CD4-positive, alpha-beta memory T cell (primary cell): ENCODE measurements at regions not wholly inside any gene's neighbourhood (a gene's known extent, or its start where the extent isn't known, plus 50 kb on each side); places are given as distances from the start of the nearest gene placed in this dataset.

ENCODE experiments used
- CTCF ChIA-PET: fragments of 350-600 bp; sonication (Branson Sonifier 250); formaldehyde crosslinking; loops from one replicate; lab custom pipeline; 2021; ENCODE audit warnings: inconsistent platforms; ENCODE audit not compliant: partially characterized antibody; lab: Charles Lee
- POLR2A ChIA-PET: fragments of 350-600 bp; sonication (Branson Sonifier 250); formaldehyde crosslinking; loops from one replicate; lab custom pipeline; 2021; ENCODE audit not compliant: partially characterized antibody; lab: Charles Lee
- DNase-seq, 5 donors: peaks; one replicate each; pipeline versions ENCODE4 v3.0.0 to v3.0.0-alpha.2; 2020 to 2022; ENCODE audit warnings: mixed read lengths in 1 of 5
- H3K27ac ChIP-seq: one replicate; pipeline ENCODE4 v1.7.0; 2013; ENCODE audit warnings: low read depth, low read length
- H3K27me3 ChIP-seq: 2 replicates; pipeline ENCODE4 v1.7.0; 2013; ENCODE audit warnings: mild to moderate bottlenecking, low read length, moderate library complexity; ENCODE audit not compliant: insufficient read depth
- H3K36me3 ChIP-seq: 2 replicates; pipeline ENCODE4 v1.7.0; 2013; ENCODE audit warnings: mild to moderate bottlenecking, low read length, moderate library complexity; ENCODE audit not compliant: insufficient read depth
- H3K4me1 ChIP-seq: 2 replicates; pipeline ENCODE4 v1.7.0; 2013; ENCODE audit warnings: mild to moderate bottlenecking, low read length, moderate library complexity; ENCODE audit not compliant: insufficient read depth
- H3K4me3 ChIP-seq, 2 donors: one replicate each; pipeline ENCODE4 v1.7.0; 2013; ENCODE audit warnings: low read length in 2 of 2, mild to moderate bottlenecking in 1 of 2
- H3K9me3 ChIP-seq, 2 donors: one replicate each; pipeline ENCODE4 v1.7.0; 2013; ENCODE audit warnings: low read length in 2 of 2, control low read depth in 1 of 2; ENCODE audit not compliant: control insufficient read depth in 1 of 2
- H3K27ac Mint-ChIP-seq, 7 donors: one replicate each; pipeline ENCODE4 v1.8.0; 2020 to 2021; ENCODE audit warnings: mixed read lengths in 7 of 7, mild to moderate bottlenecking in 6 of 7, inconsistent platforms in 3 of 7, moderate library complexity in 3 of 7
- H3K27me3 Mint-ChIP-seq, 2 donors: one replicate each; pipeline ENCODE4 v1.8.0; 2020 to 2021; ENCODE audit warnings: mixed read lengths in 2 of 2
- H3K36me3 Mint-ChIP-seq, 2 donors: one replicate each; pipeline ENCODE4 v1.8.0; 2020 to 2021; ENCODE audit warnings: mixed read lengths in 2 of 2, inconsistent platforms in 1 of 2, mild to moderate bottlenecking in 1 of 2
- H3K4me1 Mint-ChIP-seq, 4 donors: one replicate each; pipeline ENCODE4 v1.8.0; 2020 to 2021; ENCODE audit warnings: mixed read lengths in 4 of 4, mild to moderate bottlenecking in 1 of 4
- H3K4me3 Mint-ChIP-seq, 8 donors: one replicate each; pipeline ENCODE4 v1.8.0; 2020 to 2021; ENCODE audit warnings: mixed read lengths in 8 of 8, mild to moderate bottlenecking in 7 of 8, moderate library complexity in 6 of 8, inconsistent platforms in 3 of 8
- H3K9me3 Mint-ChIP-seq, 8 donors: one replicate each; pipeline ENCODE4 v1.8.0; 2020 to 2021; ENCODE audit warnings: mixed read lengths in 8 of 8, mild to moderate bottlenecking in 5 of 8, inconsistent platforms in 3 of 8, moderate library complexity in 1 of 8
- intact Hi-C: fragments of 100-400 bp; cut with micrococcal nuclease; formaldehyde crosslinking; loops from one replicate; pipeline ENCODE4 v1.15.1; 2023

DNA sequence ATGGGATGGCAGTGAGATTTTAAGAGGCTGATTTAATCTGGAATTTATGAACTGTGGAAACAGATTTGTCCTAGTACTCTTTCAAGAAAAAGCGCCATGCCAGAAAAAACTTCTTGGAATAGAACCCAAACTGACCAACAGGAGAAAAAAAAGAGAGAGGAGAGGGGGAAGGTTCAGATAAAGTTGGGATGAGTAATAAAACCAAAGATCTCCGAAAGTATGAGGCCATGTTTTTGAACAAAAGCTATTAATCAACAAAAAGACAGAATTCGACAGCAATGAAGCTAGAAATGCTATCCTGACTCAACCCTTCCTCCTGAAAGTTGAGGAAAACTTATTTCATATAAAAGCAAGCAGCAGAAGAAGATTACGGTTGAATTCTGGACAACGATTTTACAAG, 135.5 kb downstream of the CEMIP2 start:
- no peaks in the 10 kb centered on the region for H3K4me1 ChIP-seq
- ChIA-PET POLR2A (no interaction called here), CTCF (no interaction called here)
- H3K9me3 Mint-ChIP-seq = no peaks in the 10 kb centered on the region
- no peaks in the 10 kb centered on the region for H3K36me3 ChIP-seq
- H3K9me3 ChIP-seq = no peaks in the 10 kb centered on the region
- DNase-seq = no peak
- H3K4me3 Mint-ChIP-seq = no peak overlapping the region
- H3K4me3 ChIP-seq = no peak overlapping the region
- no peak overlapping the region for H3K27ac ChIP-seq
- no peaks in the 10 kb centered on the region for H3K36me3 Mint-ChIP-seq
- H3K27ac Mint-ChIP-seq = no peak overlapping the region
- intact Hi-C loops = no loop called here
- no peaks in the 10 kb centered on the region for H3K27me3 Mint-ChIP-seq
- H3K4me1 Mint-ChIP-seq = peaks cover 4 to 5% (median 4%) of the 10 kb centered on the region in 4 donors
- H3K27me3 ChIP-seq = no peaks in the 10 kb centered on the region

GRCh38 chr9:71630377-71630995, 137.8 kb downstream of the CEMIP2 start:
- DNase-seq = no peak
- H3K27me3 ChIP-seq = no peaks in the 10 kb centered on the region
- intact Hi-C loops = no loop called here
- Mint-ChIP-seq H3K4me3 (no peak overlapping the region), H3K36me3 (no peaks in the 10 kb centered on the region), H3K9me3 (no peaks in the 10 kb centered on the region), H3K27me3 (no peaks in the 10 kb centered on the region), H3K27ac (no peak overlapping the region), H3K4me1 (peaks cover 0 to 2% (median 0%) of the 10 kb centered on the region in 4 donors)
- ChIA-PET POLR2A (no interaction called here), CTCF (interaction anchor here (1.1 to 4.1 kb wide), 4 partner anchors 9 to 189 kb away, joined by 3 to 20 read pairs (median 4); no protein-coding TSS in a partner anchor)
- H3K36me3 ChIP-seq = no peaks in the 10 kb centered on the region
- H3K9me3 ChIP-seq = no peaks in the 10 kb centered on the region
- no peak overlapping the region for H3K27ac ChIP-seq
- H3K4me3 ChIP-seq = no peak overlapping the region
- no peaks in the 10 kb centered on the region for H3K4me1 ChIP-seq

DNA sequence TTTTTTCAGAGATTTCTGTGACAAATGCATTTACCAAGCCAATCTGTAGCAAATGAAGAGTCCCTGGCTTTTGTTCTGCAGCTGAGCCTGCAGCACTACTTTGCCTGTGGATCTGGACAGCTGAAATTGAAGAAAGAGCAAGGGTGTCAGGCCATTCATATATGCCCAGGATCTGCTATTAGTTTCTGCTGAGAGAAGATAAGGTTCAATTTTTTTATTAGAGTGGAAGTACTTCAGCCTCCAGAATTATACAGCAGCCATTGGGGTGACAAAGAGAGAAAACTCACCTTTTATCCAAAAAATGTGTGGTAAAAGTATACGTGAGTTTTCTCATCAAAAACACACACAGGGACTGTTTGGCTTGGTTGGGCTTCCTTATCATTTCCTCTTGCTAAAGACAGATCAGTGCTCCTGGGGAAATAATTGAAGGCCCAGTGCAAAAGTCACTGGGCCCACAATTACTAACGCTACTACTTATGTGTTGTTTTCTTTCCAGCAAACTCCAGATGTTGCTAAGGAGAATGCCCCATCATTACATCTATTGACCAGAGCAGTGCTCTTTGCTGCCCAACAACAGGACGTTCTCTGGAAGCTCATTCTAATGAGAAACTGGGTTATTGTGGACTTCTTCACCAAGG, 138.6 kb downstream of the CEMIP2 start:
- no peak for DNase-seq
- no peaks in the 10 kb centered on the region for H3K36me3 Mint-ChIP-seq
- H3K4me3 ChIP-seq = no peak overlapping the region
- ChIA-PET POLR2A (interaction anchor here (1.0 kb wide), 1 partner anchor 9 kb away, joined by 3 read pairs; no protein-coding TSS in a partner anchor), CTCF (interaction anchor here (0.7 to 4.1 kb wide), 20 partner anchors 9 to 410 kb away, joined by 3 to 29 read pairs (median 6); no protein-coding TSS in a partner anchor)
- H3K4me3 Mint-ChIP-seq = no peak overlapping the region
- no peak overlapping the region for H3K27ac ChIP-seq
- intact Hi-C loops = no loop called here
- H3K9me3 Mint-ChIP-seq = no peaks in the 10 kb centered on the region
- H3K27ac Mint-ChIP-seq = no peak overlapping the region
- H3K27me3 Mint-ChIP-seq = no peaks in the 10 kb centered on the region
- no peaks in the 10 kb centered on the region for H3K36me3 ChIP-seq
- peaks cover 0 to 2% (median 0%) of the 10 kb centered on the region in 4 donors for H3K4me1 Mint-ChIP-seq
- no peaks in the 10 kb centered on the region for H3K9me3 ChIP-seq
- H3K27me3 ChIP-seq = no peaks in the 10 kb centered on the region
- no peaks in the 10 kb centered on the region for H3K4me1 ChIP-seq

- no peak overlapping the region for H3K27ac Mint-ChIP-seq
- H3K4me1 Mint-ChIP-seq = peaks cover 0 to 2% (median 0%) of the 10 kb centered on the region in 4 donors
- Histone ChIP-seq H3K9me3 (no peaks in the 10 kb centered on the region), H3K36me3 (no peaks in the 10 kb centered on the region), H3K4me1 (no peaks in the 10 kb centered on the region), H3K27me3 (no peaks in the 10 kb centered on the region), H3K27ac (no peak overlapping the region), H3K4me3 (no peak overlapping the region)
- H3K36me3 Mint-ChIP-seq = no peaks in the 10 kb centered on the region
- CTCF ChIA-PET = interaction anchor here (1.0 to 4.1 kb wide), 25 partner anchors 11 to 411 kb away, joined by 3 to 29 read pairs (median 5); no protein-coding TSS in a partner anchor
- H3K9me3 Mint-ChIP-seq = no peaks in the 10 kb centered on the region
- intact Hi-C loops = loop anchor here (1.0 kb wide), 2 partner anchors 140 to 397 kb away; partner anchors contain the start of gene CEMIP2
- H3K4me3 Mint-ChIP-seq = no peak overlapping the region
- DNase-seq = peak in 4 of 5 donors; percentile 22 to 34 (median 25)
- POLR2A ChIA-PET = interaction anchor here (0.8 to 1.3 kb wide), 2 partner anchors 10 to 139 kb away, joined by 3 read pairs; no protein-coding TSS in a partner anchor
- no peaks in the 10 kb centered on the region for H3K27me3 Mint-ChIP-seq
Observed at GRCh38 chr9:71628247-71628646, 140.1 kb downstream of the CEMIP2 start.

DNA sequence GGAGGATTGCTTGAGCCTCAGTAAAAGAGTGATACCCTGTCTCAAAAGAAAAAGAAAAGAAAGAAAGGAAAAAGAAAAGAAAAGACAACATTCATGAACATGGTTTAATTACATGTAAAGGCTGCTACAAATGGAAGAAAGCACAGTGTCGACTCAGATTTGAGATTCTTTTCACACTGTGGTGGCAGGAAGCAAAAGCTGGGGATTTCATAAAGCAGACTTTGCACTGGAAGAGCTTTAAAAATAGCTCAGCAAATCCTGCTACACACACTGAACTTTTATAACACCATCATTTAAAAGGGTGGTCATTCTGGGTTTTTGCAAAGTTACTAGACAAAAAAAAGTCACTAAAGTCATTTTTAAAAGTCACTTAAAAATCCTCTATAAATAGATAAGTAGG, 140.8 kb downstream of the CEMIP2 start:
- Mint-ChIP-seq H3K27ac (no peak overlapping the region), H3K27me3 (no peaks in the 10 kb centered on the region), H3K36me3 (no peaks in the 10 kb centered on the region), H3K4me3 (no peak overlapping the region), H3K9me3 (no peaks in the 10 kb centered on the region), H3K4me1 (peaks cover 0 to 2% (median 0%) of the 10 kb centered on the region in 4 donors)
- CTCF ChIA-PET = interaction anchor here (0.9 to 4.1 kb wide), 12 partner anchors 12 to 192 kb away, joined by 3 to 29 read pairs (median 9); no protein-coding TSS in a partner anchor
- Histone ChIP-seq H3K9me3 (no peaks in the 10 kb centered on the region), H3K27ac (no peak overlapping the region), H3K4me1 (no peaks in the 10 kb centered on the region), H3K27me3 (no peaks in the 10 kb centered on the region), H3K4me3 (no peak overlapping the region), H3K36me3 (no peaks in the 10 kb centered on the region)
- intact Hi-C loops = no loop called here
- POLR2A ChIA-PET = interaction anchor here (0.8 to 1.3 kb wide), 2 partner anchors 11 to 140 kb away, joined by 3 read pairs; no protein-coding TSS in a partner anchor
- no peak for DNase-seq

DNA sequence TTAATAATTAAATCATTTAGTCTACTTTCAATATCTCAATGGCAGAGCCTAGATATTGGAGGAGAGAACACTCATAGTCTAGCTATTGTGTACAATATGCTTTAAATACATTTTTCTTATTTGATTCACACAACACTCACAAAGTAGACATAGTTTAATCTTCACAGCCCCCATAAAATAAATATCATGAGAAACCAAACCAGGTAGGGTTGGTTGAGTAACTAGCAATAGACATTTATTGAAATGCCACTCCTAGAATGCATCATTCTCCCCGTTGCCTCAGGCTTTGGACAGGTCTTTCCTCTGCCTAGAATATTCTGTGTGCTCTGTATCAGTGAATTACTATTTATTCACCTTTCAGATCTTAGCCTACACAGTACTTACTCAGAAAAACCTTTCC, 141.9 kb downstream of the CEMIP2 start:
- H3K27ac ChIP-seq = no peak overlapping the region
- CTCF ChIA-PET = no interaction called here
- POLR2A ChIA-PET = no interaction called here
- no peaks in the 10 kb centered on the region for H3K9me3 ChIP-seq
- no peaks in the 10 kb centered on the region for H3K27me3 ChIP-seq
- no peak overlapping the region for H3K4me3 ChIP-seq
- H3K27ac Mint-ChIP-seq = no peak overlapping the region
- no peaks in the 10 kb centered on the region for H3K36me3 Mint-ChIP-seq
- intact Hi-C loops = no loop called here
- no peaks in the 10 kb centered on the region for H3K36me3 ChIP-seq
- DNase-seq = no peak
- H3K9me3 Mint-ChIP-seq = no peaks in the 10 kb centered on the region
- peaks cover 0 to 2% of the 10 kb centered on the region in 2 donors for H3K27me3 Mint-ChIP-seq
- no peak overlapping the region for H3K4me3 Mint-ChIP-seq
- no peaks in the 10 kb centered on the region for H3K4me1 ChIP-seq
- H3K4me1 Mint-ChIP-seq = peaks cover 0 to 2% (median 0%) of the 10 kb centered on the region in 4 donors

DNA sequence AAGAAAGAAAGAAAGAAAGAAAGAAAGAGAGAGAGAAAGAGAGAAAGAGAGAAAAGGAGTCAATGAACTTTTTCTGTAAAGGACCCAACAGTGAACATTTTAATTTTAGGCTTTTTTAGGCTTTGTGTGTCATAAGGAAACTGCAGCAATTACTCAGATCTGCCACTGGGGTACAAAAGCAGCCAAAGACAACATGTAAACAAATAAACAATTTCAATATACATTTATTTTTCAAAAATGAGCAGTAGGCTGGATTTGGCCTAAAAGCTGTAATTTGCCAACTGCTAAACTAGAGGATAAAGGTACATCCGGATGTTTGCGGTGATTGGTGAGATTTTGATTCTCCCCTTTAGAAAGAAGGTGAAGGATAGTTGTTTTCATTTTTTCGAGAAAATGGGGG, 143.6 kb downstream of the CEMIP2 start:
- Histone ChIP-seq H3K27ac (no peak overlapping the region), H3K27me3 (no peaks in the 10 kb centered on the region), H3K4me1 (no peaks in the 10 kb centered on the region), H3K4me3 (no peak overlapping the region), H3K9me3 (no peaks in the 10 kb centered on the region), H3K36me3 (no peaks in the 10 kb centered on the region)
- no peak overlapping the region for H3K4me3 Mint-ChIP-seq
- POLR2A ChIA-PET = no interaction called here
- no peaks in the 10 kb centered on the region for H3K9me3 Mint-ChIP-seq
- H3K27ac Mint-ChIP-seq = no peak overlapping the region
- CTCF ChIA-PET = interaction anchor here (1.7 kb wide), 1 partner anchor 20 kb away, joined by 4 read pairs; no protein-coding TSS in a partner anchor
- H3K27me3 Mint-ChIP-seq = peaks cover 0 to 2% of the 10 kb centered on the region in 2 donors
- no peak for DNase-seq
- intact Hi-C loops = no loop called here
- H3K36me3 Mint-ChIP-seq = no peaks in the 10 kb centered on the region
- H3K4me1 Mint-ChIP-seq = no peaks in the 10 kb centered on the region
